Caki2 (cell line): ENCODE measurements at regions not wholly inside any gene's neighbourhood (a gene's known extent, or its start where the extent isn't known, plus 50 kb on each side); places are given as distances from the start of the nearest gene placed in this dataset.

Experiments used
- DNase-seq: peaks from one replicate; pipeline ENCODE4 v3.0.0-alpha.2; 2015; ENCODE audit warnings: low read depth
- in situ Hi-C: cut with HindIII; loops from 2 replicates; pipeline ENCODE4 v1.10.0; 2016; ENCODE audit warnings: low sequenced_read_pairs, low pct_unique_long_range_greater_than_20kb, mixed read lengths

DNA sequence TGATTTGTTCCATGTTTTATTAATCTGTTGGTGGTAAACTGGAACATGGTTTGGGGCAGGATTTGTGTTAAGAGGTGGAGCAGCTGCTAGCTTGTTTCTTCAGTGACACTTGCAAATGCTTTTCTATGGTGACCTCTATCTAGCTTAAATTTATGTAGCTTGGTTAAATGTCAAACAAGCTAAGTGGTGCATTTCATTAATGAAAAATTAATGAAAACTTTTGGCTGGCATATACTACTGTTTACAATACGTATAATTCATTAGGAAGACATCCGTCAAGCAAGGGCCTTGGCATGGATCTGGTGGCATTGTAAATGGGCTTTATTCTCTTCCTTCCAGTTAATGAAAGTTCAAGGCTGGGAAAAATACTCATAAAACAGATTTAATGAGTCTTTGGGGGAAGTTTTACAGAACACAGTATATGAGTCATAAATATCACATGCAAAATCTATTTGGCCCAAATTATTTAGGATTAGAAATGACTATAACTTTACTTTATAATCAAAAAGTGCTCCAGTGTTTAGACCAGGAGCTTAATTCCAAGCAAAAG, 807.7 kb upstream of the SEL1L start:
- no peak for DNase-seq
- in situ Hi-C loops, result no loop called here

DNA sequence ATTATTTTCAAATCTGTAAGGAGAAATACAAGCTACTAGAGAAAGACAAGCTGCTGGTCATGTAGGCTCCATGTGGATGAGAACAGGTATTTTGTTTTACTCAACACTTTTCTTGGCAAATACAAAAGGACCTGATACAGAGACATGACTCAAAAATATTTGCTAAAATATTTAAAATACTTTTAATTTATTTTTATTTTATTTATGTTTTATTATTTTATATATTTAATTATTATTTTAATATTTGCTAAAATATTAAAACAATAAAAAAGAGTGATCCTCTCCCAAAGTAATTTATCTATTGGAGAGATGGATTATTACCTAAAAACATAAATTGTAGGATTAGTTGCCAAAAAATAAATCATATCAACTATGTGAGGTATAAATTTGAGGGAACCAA, 808.9 kb upstream of the SEL1L start:
- no peak for DNase-seq
- in situ Hi-C loops, result no loop called here

DNA sequence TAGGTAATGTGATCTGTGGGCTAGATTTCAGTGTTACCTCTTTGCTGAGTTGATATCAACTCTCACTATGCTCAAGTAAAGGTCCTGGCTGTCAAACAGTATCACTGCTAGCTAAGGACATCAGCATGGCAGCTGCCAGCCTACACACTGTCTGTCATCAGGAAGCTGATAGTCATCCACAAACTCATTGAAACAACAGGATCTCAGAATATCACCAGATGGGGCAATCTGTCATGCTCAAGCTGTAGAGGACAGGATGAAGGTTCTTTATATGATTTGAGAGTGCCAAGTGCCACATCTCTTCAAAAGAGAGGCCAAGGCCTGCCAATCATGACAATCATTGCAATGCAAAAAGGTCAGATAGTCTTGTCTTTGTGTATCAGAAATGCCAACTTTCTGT, 811.5 kb upstream of the SEL1L start:
- in situ Hi-C loops, result no loop called here
- no peak for DNase-seq

DNA sequence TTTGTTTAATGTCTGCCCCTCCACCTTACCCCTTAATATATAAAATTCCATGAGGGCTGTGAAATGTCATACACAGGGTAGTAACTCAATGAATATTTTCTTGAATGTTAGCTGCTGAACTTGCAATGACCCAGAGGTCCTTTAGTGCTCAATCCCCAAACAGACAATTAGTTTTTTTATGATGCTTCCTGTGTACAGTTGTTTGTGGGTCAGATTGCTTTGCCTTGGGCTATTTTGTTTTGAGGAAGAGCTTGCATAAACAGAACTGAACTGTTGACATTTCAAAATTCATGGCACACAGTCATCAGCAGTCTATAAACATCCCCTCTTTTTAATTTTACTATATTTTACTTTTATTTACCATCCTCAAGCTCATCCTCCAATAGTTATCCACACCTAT, 820.5 kb upstream of the SEL1L start:
- in situ Hi-C loops, result no loop called here
- no peak for DNase-seq

DNA sequence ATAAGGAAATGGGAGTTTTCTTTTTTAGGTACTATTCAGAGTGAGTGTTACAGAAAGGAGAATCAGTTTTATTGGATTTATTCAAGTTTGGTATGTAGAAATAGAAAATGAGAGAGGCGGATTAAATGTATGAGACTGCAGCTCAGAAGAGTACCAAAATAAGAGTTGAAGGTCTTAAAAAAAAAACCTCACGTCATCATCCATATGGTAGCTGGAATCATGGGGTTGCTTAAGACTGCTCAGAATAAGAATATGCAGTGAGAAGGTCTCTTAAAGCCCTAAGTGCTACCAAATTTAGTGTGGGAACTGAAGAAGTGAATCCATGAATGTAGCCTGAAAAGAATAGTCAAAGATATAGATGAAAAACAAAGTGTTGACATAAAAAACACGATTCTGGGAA, 825.5 kb upstream of the SEL1L start:
- in situ Hi-C loops, result no loop called here
- no peak for DNase-seq

DNA sequence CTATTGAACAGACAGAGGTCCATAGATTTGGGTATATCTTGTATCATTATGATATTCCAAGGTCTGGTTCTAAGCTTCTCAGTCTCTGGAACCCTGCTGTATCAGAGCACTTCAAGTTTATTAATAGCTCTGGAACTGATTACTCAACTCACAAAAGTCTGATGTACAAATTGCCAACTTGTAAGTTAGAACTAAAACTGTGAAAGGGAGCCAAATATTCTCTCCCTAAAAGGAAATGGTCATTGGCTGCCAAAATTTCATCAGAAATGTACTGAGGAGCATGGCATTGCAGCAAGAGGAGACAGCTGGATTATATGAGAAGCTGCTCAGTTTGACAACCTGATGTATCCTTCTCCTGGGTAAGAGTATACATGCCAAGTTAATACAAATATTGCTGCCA, 828.8 kb upstream of the SEL1L start:
- in situ Hi-C loops, result no loop called here
- DNase-seq, result no peak

DNA sequence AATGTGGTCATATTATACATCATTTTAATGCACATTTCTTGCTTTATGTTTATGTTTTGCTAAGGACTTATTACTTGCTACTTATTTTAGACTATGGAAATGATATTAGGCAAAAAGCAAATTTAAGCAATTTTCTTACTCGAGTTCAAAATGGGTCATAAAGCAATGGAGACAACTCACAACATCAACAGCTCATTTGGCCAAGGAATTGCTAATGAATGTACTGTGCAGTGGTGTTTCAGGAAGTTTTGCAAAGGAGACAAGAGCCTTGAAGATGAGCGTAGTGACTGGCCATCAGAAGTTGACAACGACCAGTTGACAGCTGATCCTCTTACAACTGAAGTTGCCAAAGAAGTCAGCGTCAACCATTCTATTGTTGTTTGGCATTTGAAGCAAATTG, 831.8 kb upstream of the SEL1L start:
- no peak for DNase-seq
- in situ Hi-C loops, result no loop called here

DNA sequence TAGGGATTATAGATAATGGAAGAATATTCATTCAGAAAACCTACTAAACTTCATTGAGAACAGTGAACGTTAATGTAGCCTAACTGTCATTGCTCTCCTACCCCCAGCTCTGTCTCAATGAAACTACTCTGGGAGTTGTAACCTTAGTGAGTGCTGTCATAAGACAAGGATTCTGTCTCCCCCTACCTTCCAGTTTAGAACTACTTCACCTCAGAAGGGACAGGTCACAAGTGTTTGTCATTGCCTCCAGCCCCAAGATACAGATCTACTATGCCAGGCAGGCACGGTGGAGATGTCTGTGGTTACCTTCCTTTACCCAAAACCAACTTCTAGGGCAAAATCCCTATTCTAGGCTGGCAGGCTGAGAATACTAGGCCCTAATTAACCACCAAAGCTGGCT, 833.1 kb upstream of the SEL1L start:
- no peak for DNase-seq
- in situ Hi-C loops, result no loop called here

DNA sequence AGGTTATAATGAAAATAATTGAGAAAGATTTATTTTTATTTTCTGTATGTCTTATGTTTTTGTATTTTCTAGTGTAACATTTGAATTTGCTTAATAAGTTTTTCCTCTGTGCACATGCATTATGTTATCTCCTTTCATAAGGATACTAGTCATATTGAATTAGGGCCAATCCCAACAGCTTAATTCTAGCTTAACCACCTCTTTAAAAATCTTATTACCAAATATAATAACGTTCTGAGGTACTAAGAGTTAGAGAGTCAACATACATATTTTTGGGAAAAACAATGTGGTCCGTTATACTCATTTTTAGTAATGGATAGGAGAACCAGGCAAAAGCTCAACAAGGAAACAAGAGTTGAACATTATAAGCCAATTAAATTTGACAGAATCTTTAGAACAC, 845.6 kb upstream of the SEL1L start:
- in situ Hi-C loops, result no loop called here

DNA sequence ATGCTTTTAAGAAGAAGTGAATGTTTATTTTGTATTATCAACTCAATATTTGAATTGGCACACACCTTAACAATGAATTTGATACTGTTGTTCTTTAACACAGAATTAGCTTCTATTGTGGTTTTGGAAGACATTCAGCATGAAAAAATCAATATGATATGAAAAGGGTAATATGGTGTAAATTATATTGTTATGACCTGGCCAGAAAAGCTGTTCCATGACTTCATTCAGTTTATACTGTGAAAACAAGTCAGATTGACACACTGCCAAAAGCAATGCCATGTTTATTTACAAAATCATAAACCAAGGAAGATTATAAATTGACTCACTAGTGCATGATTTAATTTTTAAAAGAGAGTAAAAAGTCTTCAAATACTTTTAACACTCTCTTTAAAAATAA, 851.4 kb upstream of the SEL1L start:
- in situ Hi-C loops, result no loop called here
- DNase-seq, result no peak

More for the DNA sequence above, 845.6 kb upstream of the SEL1L start:
- no peak for DNase-seq

DNA sequence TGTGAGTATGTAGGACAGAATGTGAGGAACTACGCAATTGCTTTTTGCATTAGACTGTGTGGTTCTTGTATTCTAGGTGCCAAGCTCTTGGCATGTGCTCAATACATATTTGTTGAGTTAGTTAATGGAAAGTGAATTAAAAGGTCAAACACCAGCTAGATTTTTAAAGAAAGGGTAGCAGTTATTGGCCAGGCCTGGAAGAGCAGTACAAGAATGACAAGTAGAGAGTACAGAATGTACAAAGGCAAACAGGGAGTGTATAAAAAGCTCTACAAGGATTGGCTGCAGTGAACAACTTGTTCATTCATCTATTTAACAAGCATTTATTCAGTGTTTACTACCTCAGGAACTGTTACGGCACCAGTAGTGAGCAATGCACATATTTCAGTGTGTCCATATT, 854.0 kb upstream of the SEL1L start:
- DNase-seq, result no peak
- in situ Hi-C loops, result no loop called here

DNA sequence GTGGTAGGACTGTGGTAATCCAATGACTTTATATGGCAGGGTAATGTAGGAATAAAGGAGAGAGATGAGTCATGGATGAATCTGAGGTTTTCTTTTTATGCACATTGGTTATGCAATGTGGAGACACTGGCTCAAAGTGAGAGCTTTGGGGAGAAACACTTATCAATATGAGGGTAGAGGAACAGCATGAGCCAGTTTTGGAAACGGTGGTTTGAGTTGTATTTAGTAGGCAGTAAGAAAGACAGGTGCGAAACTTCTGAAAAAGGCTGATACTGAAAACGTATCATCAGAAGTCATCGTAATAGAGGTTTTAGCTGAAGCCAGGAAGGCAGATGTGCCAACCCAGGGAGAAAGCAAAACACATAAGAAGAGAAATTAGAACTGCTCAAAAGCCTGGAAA, 854.8 kb upstream of the SEL1L start:
- no peak for DNase-seq
- in situ Hi-C loops, result no loop called here

DNA sequence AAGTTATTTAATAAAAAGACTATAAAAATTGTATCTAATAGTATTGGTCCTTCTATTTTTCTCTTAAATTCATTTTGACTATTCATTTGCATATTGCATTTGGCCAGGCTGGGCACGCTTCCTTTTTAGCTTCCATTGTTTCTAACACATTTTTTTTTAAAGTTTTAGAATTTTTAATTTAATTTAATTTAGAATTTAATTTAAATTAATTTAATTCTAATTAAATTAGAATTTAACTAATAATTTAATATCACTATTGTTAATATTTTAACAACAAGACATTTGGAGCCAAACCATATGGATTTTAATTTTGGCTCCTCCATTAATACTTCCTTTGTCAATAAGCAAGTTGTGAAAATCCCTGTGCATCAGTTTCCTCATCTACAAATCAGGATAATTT, 856.9 kb upstream of the SEL1L start:
- in situ Hi-C loops, result no loop called here
- DNase-seq, result no peak

DNA sequence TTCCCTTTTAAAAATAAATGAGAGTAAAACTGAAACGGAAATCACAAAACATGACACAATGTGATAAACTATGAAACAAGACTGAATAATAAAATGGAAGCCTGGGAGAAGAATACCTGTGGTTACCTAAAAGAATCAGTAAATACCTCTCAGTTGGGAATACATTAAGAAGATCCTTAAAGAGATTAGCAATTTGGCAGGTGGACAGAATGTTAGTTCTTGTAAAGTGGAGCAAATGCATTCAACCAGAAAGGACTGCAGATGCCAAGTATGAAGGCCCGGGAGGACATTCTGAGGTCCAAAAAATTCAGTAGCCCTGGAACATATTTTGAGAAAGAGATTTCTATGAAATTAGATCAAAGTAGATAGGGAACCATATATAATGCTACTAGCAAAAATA, 861.3 kb upstream of the SEL1L start:
- in situ Hi-C loops, result no loop called here

DNA sequence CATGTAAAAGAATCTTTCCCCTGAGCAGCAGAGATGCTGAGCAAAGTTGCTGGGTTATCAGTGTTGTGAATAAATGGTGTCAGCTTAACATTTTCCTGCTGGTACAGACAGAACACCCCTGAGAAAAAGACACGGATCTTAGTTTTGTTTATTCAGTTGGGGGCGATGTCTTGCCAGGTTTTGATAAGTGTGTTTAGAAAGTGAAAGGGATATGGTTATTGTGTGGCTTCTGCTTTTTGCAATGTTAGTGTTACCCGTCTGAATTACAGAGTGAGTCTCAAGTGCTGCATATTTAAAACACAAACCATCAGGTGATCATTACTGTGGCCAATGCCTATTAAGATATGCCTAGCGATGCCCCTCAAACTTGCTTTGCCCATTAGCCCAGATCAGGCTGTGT, 864.6 kb upstream of the SEL1L start:
- no peak for DNase-seq
- in situ Hi-C loops, result no loop called here

More for the DNA sequence above, 861.3 kb upstream of the SEL1L start:
- DNase-seq, result no peak

DNA sequence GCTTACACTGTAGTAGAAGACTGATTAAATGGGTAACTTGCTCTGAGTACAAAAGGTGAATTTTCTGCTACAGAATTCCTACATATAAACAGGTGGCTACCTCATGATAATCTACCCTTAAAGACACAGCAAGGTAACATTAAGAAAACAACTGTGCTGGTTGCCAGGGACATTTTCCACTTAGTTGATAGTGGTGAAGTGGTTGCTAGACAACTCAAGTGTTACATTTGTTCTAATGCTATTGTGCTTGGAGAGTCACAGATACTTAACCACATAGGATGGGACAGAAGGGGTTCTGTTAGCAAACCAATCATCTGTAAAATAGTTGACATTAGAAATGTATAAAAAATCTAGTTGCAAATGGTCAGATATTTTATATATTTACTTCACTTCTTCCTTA, 870.3 kb upstream of the SEL1L start:
- in situ Hi-C loops, result no loop called here
- DNase-seq, result no peak

DNA sequence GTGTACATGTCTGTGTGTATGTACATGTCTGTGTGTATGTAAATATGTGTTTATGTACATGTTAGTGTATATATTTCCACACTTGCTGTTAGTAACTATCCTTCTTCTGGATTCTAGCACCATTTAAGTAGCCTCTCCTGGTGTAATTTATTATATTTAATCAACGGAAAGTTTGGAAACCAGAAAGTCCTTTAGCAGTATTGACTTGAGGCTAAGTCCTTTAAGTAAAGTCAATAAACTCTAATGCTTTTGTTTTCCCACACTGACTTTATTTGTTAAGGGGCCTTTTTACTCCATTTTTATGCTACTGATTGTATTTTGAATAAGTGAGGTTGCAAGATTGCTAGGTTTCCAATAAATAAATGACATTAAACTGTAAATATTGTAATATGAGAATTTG, 876.4 kb upstream of the SEL1L start:
- in situ Hi-C loops, result no loop called here

DNA sequence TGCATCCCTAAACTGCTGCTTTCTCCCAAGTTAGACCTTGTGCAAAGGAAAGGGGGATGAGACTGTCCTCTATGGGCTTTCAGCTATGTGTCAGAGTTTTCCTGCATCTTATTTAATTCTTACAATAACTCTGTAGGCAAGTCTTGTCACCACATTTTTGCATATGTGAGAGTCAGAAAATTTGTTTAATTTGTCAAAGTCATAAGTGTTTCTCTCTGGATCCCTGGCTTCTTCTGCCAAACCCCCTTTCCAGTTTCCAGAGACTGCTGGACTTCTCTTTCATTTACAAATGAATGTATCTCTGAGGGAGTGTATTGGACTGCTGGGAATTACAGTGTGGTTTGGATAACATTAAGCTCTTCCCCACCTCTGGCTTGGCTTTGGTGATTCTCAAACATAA, 877.6 kb upstream of the SEL1L start:
- DNase-seq, result no peak
- in situ Hi-C loops, result no loop called here

More for the DNA sequence above, 876.4 kb upstream of the SEL1L start:
- DNase-seq, result no peak

DNA sequence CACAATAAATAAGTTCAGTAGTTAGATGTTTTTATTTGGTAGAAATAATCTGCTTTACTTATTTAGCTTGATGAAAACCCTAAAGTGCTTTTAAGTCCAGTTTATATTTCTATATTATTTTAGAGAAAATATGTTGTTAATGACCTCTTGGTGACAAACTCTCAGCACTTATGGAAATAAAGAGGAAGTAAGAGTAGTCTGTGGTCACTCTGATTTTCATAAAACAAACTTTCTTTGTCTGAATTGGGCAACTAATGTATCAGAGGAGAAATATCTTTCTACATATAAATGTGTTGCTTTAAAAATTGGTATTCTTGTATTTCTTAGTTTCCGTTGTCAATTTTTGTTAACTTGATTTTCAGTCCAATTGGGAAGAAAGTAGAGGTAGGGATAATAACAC, 878.9 kb upstream of the SEL1L start:
- no peak for DNase-seq
- in situ Hi-C loops, result no loop called here

DNA sequence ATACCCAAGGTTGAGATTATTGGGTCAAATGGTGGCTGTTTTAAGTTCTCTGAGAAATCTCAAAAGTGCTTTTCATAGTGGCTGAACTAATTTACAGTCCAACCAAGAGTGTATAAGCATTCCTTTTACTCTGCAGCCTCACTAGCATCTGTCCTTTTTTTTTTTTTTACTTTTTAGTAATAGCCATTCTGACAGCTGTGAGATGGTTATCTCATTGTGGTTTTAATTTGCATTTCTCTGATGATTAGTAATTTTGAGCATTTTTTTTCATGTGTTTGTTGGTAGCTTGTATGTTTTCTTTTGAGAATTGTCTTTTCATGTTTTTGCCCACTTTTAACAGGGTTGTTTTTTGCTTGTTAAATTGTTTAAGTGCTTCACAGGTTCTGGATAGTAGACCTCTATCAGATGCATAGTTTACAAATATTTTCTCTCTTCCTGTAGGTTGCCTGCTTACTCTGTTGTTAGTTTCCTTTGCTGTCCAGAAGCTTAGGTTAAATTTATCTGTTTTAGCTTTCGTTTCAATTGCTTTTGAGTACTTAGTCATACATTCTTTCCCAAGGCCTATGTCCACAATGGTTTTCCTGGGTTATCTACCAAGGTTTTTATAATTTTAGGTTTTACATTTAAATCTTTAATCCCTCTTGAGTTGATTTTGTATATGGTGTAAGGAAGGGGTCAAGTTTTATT, 881.3 kb upstream of the SEL1L start:
- in situ Hi-C loops, result no loop called here

More for the DNA sequence above, 881.3 kb upstream of the SEL1L start:
- no peak for DNase-seq
